GM18907 (cell line): ENCODE measurements at regions not wholly inside any gene's neighbourhood (a gene's known extent, or its start where the extent isn't known, plus 50 kb on each side); places are given as distances from the start of the nearest gene placed in this dataset.
A peak's percentile ranks its signal among the peaks of the same experiment; 100 is the strongest.
"Not testable (repeated sequence)": the region's sequence is repeated elsewhere in the genome, so short reads cannot be mapped to it uniquely, and the experiment has no call there.

Experiments
- ATAC-seq: cut with Tn5 transposase; IDR thresholded peaks from one replicate; pipeline ENCODE4 v1.9.1; 2021; ENCODE audit warnings: mild to moderate bottlenecking, moderate library complexity; ENCODE audit not compliant: unreplicated experiment

DNA sequence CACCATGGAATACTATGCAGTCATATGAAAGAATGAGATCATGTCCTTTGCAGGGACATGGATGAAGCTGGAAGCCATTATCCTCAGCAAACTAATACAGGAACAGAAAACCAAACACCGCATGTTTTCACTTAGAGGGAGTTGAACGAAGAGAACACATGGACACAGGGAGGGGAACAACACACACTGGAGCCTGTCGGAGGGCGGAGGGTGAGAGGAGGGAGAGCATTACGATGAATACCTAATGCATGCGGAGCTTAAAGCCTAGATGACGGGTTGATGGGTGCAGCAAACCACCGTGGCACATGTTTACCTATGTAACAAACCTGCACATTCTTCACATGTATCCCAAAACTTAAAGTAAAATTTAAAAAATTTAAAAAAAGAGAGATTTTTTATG is 191.0 kb upstream of the PRSS58 start:
- ATAC-seq: not testable (repeated sequence)

DNA sequence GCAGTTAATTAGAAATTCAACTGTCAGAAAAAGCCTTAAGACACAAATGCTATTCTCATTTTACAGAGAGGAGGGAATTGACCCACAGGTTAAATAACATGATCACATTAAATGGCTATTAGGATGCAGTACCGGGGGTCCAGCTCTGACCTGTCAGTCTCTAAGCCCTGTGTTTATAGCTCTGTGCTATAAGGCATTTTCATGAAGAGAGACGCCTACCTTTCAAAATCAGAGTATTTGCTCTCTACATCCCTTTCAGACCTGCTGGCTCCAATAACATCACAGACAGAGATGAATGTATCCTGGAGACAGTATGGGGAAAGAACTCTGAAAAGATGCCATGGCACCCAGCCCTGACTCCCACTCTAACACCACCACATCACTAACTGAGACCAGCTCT is 189.9 kb upstream of the PRSS58 start:
- no peak for ATAC-seq

- no peak for ATAC-seq
Measured at GRCh38 chr7:142445019-142445686, 187.3 kb upstream of the PRSS58 start.

- no peak for ATAC-seq
Measured at GRCh38 chr7:142443216-142444010, 185.6 kb upstream of the PRSS58 start.

DNA sequence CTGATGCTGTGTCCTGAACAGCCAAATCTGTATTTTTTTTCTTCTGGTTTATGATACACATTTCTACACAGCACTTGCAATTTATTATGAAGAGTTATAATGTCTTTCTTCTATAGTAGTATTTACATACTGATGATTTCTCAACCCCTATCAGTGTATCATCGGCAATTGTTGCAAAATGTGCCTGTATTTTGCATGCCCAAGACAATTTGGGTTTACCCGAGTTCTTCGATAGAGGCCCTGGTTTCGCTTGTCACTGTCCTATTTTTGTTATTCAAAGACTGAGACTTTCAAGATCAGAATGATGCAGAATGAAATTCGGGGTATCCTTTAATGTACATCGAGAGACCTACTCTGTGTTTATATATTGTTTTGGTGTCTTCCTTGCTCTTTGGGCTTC is 184.5 kb upstream of the PRSS58 start:
- ATAC-seq: no peak

GRCh38 chr7:142440906-142441411 is 183.1 kb upstream of the PRSS58 start:
- peak; percentile 47 for ATAC-seq

- no peak for ATAC-seq
Measured at GRCh38 chr7:142440219-142440905, 182.5 kb upstream of the PRSS58 start.

DNA sequence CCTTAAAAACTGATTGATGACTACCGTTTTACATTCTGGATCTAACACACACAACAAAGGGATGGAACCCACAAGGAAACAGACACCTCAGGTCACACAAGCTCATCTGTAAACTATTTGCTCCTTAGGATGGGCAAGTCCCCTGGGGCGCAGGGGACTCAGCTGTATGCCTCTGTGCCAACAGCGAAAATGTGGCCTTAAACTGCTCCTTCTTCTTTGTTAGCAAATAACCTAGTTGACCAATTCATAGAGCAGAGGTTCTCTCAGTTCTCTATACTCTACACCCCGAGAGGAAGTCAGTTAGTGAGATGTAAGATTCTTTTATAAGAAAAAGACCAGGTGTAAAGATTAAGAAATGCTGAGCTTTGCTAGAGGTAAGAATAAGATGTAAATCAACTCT is 181.9 kb upstream of the PRSS58 start:
- peak; percentile 83 for ATAC-seq

DNA sequence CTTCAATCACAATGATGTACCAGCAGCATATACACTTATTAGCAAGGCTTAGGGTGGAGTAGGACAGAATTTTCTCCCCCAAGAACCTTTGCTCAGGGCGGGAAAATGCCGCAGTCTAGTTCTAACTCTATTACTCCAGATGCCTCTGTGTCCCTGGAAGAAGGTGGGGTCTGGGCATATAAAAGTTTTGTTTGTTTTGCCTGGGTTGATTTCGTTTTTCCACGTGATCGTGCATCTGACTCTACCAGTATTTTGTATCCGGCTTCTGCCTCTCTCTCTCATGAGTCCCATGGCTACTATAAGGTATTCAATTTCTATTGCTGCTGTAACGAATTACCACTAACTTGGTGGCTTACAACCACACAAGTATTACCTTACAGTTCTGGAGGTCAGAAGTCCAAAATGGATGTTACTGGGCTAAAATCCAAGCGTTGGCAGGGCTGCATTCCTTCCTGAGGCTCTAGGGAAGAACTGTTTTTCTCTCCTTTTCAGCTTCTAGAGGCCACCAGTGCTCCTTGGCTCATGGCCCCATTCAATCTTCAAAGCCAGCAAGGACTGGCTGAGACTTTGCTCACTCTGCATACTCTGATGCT is 181.2 kb upstream of the PRSS58 start:
- no peak for ATAC-seq

- ATAC-seq: no peak
Measured at GRCh38 chr7:142438235-142438922, 180.5 kb upstream of the PRSS58 start.

- ATAC-seq: no peak
Measured at GRCh38 chr7:142437741-142438140, 179.9 kb upstream of the PRSS58 start.

DNA sequence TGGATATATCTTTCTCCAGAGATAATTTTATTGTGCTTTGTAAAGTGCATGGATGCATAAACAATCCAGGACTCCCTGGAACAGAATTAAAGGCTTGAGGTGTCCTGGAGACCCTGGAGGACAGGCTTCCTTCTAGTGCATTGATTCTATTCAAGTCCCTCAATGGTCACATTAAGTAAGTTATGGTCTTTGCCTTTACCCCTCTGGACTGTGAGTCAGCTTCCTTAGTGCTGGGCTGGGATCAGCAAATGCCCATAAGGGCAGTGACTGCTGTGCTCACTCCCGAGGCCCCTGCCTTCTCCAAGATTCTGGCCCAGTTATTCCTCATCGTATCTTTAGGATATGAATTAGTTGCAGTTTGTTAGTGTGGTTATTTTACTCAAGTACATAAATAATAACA is 178.7 kb upstream of the PRSS58 start:
- no peak for ATAC-seq

DNA sequence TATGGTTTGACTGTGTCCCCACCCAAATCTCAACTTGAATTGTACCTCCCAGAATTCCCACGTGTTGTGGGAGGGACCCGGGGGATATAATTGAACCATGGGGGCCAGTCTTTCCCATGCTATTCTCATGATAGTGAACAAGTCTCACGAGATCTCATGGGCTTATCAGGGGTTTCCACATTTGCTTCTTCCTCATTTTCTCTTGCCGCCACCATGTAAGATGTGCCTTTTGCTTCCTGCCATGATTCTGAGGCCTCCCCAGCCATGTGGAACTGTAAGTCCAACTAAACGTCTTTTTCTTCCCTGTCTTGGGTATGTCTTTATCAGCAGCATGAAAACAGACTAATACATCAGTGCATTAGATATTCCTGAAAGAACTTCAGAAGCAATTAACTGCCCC is 177.7 kb upstream of the PRSS58 start:
- not testable (repeated sequence) for ATAC-seq

DNA sequence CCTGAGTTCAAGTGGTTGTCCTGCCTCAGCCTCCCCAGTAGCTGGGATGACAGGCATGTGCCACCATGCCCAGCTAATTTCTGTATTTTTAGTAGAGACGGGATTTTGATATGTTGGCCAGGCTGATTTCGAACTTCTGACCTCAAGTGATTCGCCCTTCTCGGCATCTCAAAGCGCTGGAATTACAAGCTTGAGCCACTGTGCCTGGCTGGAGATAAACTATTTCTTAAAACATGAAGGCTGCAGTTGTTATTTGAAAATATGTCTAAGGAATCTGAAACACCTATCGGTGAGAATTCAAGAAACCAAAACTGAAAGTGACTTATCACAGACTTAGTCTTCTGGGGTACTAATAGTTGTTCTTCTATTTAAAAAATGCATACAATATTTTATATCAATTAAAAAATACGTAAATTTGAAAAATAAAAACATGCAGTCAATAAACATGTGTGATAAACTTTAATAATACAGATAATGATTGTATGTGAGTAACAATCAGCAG is 176.9 kb upstream of the PRSS58 start:
- no peak for ATAC-seq

DNA sequence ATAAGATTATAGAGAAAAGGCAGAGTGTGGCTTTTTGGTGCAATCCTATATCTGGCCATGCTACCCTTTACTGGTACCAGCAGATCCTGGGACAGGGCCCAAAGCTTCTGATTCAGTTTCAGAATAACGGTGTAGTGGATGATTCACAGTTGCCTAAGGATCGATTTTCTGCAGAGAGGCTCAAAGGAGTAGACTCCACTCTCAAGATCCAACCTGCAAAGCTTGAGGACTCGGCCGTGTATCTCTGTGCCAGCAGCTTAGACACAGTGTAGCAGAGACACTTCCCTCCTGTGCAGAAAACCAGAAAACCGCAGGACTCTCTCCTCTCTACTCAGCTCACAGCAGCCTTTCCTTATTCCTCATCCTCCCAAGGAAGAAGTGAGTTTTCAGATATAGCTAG is 176.3 kb upstream of the PRSS58 start:
- ATAC-seq: peak; percentile 55

DNA sequence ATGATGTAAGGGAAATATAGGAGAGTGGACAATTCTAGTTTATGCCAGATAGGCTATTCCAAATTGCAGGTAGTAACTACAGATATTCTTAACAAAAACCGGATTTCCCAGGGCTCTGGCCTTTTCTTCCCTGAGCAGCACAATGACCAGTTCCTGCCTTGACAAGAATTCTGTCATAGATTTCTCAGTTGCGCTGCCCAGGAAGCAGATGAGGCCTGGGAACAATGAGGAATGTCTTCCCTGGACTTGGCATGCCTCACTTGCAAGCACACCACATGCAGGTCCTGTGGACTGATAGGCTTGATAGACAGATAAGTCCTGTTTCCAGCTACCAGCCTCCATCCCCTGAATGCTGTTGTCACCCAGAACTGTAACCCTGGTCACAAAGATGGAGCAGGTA is 174.5 kb upstream of the PRSS58 start:
- ATAC-seq: no peak

DNA sequence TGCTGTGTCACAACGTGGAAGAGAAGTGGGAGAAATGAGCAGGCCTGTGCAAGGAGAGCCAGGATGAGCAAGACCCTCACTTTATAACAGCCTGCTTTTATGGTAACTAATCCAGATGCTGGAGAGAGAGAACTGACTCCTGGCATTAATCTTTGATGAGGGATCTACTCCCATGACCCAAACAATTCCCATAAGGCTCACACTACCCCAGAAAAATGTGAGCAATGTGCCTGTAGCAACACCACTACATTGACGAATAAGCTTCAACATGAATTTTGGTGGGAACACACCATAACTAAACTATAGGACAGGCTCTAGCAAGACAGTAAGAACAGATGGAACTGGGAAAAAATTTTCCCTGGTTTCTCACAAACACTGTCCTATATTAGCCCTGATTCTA is 173.6 kb upstream of the PRSS58 start:
- no peak for ATAC-seq

DNA sequence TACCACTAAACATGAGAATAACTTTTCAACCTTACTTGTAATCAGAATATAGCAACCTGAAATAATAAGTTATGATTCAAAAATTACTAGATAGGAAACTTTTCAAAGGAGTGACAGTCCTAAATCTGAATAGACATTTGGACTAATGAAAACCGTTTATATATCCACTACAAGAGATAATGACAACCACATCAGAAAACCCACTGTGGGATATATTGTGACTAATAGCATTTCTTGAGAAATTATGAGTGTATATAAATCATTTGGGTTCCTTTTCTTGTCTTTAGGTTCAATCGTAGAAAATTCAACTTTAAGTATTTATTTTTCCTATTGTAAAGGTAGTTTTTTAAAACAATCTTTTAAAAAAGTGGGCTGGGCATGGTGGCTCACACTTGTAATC is 170.2 kb upstream of the PRSS58 start:
- ATAC-seq: no peak

DNA sequence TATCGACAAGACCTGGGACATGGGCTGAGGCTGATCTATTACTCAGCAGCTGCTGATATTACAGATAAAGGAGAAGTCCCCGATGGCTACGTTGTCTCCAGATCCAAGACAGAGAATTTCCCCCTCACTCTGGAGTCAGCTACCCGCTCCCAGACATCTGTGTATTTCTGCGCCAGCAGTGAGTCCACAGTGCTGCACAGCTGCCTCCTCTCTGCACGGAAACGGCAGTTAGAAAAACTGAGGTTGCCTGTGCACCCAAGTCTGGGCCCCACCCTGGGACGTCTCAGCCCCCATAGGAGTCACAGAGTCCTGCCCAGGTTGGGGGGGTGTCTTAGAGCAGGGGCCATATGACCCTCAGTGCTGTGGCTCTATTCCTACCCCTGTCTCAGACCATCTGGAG is 167.4 kb upstream of the PRSS58 start:
- no peak for ATAC-seq

GRCh38 chr7:142422621-142423020 is 164.8 kb upstream of the PRSS58 start:
- no peak for ATAC-seq
